ENCODE measurements at regions not wholly inside any gene's neighbourhood (a gene's known extent, or its start where the extent isn't known, plus 50 kb on each side); places are given as distances from the start of the nearest gene placed in this dataset.

GRCh38 chr5:56290378-56291078 is 57.4 kb upstream of the ANKRD55 start:
- TF ChIP-seq GATA2 (IDR thresholded peaks at IDR 0.05; ENCODE audit: low read depth, low read length) (no peak), GATA3 (IDR thresholded peaks at IDR 0.05; ENCODE audit: low read depth, low read length) (no peak)

GRCh38 chr5:56289602-56289987 is 56.5 kb upstream of the ANKRD55 start:
- no peak for TF ChIP-seq GATA3 (IDR thresholded peaks at IDR 0.05; ENCODE audit: low read depth, low read length)
- no peak for TF ChIP-seq GATA2 (IDR thresholded peaks at IDR 0.05; ENCODE audit: low read depth, low read length)

- no peak for TF ChIP-seq GATA2 (IDR thresholded peaks at IDR 0.05; ENCODE audit: low read depth, low read length)
These were observed 55.9 kb upstream of the ANKRD55 start for GRCh38 chr5:56288873-56289601.

- TF ChIP-seq GATA2 (IDR thresholded peaks at IDR 0.05; ENCODE audit: low read depth, low read length) (peak; percentile 12; the same call in 1 of the 2 replicates), GATA3 (IDR thresholded peaks at IDR 0.05; ENCODE audit: low read depth, low read length) (peak; percentile 59; the same call in 1 of the 2 replicates)
These were observed 53.1 kb upstream of the ANKRD55 start for GRCh38 chr5:56286015-56286884.

GRCh38 chr5:56282951-56283350 is 49.8 kb upstream of the ANKRD55 start:
- no peak for TF ChIP-seq GATA2 (IDR thresholded peaks at IDR 0.05; ENCODE audit: low read depth, low read length)

Data from SH-SY5Y (cell line).